Epithelial cell of prostate (primary cell): ENCODE measurements at regions not wholly inside any gene's neighbourhood (a gene's known extent, or its start where the extent isn't known, plus 50 kb on each side); places are given as distances from the start of the nearest gene placed in this dataset.
"Not testable (repeated sequence)": the region's sequence is repeated elsewhere in the genome, so short reads cannot be mapped to it uniquely, and the experiment has no call there.

Source experiments
- DNase-seq: peaks from one replicate; pipeline ENCODE4 v3.0.0-alpha.2; 2011; ENCODE audit warnings: low read depth, low spot score
- H3K27ac ChIP-seq: fragments of 450-650 bp; 2 replicates; pipeline ENCODE4 v1.5.1; 2017; ENCODE audit warnings: mild to moderate bottlenecking

DNA sequence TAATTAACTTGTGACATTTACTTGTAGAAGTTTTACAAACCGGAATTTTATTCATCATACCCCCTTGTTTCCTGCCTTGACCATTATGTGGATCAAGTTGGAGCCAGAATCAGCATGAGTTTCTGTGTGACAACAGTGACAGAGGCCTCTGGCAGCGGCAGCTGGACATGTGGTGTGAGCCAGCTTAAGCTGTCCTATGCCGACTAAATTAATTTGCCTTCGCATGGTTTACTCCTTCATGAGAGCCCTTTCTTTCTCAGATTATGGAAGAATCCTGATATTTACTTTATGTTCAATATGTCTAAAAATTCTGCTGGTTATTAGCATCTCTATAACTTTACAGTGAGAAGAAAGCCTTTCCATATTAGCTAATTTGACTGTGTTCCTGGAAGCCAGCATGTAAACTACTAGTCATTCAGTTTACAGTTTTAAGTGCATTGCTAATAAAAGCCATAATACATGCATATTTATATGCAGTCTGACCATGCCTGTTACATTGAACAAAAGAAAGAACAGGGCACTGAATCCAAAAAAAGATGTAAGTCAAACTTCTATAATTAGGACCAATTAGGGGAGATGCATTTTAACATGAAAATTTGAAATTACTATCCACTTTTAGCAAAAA lies 495.8 kb upstream of the ACVR2A start:
- no peak for DNase-seq
- H3K27ac ChIP-seq: no peak overlapping the region

DNA sequence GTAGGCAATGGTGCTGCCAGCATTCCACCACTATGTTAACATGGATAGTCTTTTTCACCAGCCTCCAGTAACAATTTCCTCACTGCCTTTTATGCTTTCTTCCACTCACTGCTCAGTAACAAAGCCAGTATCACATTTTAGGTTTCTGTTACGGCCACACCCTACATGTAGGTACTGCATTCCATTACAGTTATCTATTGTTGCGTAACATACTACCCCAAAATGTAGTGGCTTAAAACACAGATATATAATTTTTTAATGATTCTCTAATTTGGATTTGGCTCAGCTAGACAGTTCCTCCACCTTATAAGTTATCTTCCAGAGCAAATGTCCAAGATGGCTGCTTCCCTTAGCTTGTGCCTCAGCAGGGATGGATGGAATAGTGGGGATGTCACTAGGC lies 498.7 kb upstream of the ACVR2A start:
- no peak for DNase-seq
- no peak overlapping the region for H3K27ac ChIP-seq

GRCh38 chr2:147345246-147345645 lies 499.6 kb upstream of the ACVR2A start:
- peak; percentile 12 for DNase-seq
- no peak overlapping the region for H3K27ac ChIP-seq

GRCh38 chr2:147342329-147342728 lies 502.5 kb upstream of the ACVR2A start:
- H3K27ac ChIP-seq: no peak overlapping the region
- DNase-seq: no peak

- peak; percentile 3 for DNase-seq
- H3K27ac ChIP-seq: no peak overlapping the region
Measured at GRCh38 chr2:147331790-147332419, 512.9 kb upstream of the ACVR2A start.

DNA sequence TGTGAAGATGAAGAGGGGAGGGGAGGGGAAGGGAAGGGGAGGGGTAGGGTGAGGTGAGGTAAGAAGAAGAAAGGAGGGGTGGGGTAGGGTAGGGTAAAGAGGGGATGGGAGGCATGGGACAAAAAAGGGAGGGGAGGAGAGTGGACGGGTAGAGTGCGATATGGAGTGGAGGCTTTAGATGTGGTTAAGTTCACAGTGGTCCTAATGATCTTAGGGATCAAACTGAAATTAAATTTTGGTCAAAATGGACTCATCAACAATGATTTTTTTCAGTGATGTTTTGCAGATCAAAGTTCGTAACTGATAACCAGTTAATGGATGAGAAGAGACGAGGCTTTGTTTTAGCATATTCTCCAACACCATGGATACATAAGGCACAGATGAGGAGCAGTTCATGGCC lies 513.9 kb upstream of the ACVR2A start:
- no peak for DNase-seq
- H3K27ac ChIP-seq: no peak overlapping the region

GRCh38 chr2:147327613-147328012 lies 517.2 kb upstream of the ACVR2A start:
- H3K27ac ChIP-seq: no peak overlapping the region
- no peak for DNase-seq

DNA sequence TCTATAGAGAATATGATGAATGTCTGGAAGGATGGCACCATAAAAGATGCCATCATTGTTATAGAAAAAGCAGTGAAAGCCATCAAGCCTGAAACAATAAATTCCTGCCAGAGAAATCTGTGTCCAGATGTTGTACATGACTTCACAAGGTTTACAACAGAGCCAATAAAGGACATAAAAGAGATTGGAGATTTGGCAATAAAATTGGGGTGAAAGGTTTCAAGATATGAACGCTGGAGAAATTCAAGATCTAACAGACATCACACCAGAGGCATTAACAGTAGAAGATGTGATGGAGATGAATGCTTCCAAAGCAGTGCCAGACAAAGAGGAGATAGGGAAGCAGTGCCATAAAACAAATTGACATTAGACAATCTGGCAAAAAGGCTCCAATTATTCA lies 518.8 kb upstream of the ACVR2A start:
- H3K27ac ChIP-seq: no peak overlapping the region
- DNase-seq: no peak

DNA sequence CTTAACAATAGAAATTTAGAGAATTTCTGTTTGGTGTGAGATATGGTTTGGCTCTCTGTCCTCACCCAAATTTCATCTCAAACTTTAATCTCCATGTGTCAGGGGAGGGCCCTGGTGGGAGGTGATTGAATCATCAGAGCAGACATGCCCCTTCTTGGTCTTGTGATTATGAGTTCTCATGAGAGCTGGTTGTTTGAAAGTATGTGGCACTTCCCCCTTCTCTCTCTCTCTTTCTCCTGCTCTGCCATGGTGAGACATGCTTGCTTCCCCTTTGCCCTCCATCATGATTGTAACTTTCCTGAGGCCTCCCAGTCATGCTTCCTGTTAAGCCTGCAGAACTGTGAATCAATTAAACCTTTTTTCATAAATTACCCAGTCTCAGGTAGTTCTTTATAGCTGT lies 524.7 kb upstream of the ACVR2A start:
- no peak overlapping the region for H3K27ac ChIP-seq
- no peak for DNase-seq

DNA sequence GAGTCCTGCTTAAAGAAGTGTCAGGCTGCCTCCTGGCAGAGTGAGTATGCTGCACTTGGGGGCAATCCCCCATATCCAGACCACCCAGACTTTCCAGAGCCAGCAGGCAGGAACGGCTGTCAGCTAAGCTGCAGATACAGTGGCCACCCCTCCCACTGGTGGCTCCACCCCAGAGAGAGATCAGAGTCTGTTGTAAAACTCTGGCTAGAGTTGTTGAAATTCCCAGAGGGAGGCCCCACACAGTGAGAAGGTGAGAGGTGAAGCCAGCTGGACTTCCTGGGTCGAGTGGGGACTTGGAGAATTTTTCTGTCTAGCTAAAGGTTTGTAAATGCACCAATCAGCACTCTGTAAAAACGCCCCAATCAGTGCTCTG lies 533.8 kb upstream of the ACVR2A start:
- DNase-seq: no peak

DNA sequence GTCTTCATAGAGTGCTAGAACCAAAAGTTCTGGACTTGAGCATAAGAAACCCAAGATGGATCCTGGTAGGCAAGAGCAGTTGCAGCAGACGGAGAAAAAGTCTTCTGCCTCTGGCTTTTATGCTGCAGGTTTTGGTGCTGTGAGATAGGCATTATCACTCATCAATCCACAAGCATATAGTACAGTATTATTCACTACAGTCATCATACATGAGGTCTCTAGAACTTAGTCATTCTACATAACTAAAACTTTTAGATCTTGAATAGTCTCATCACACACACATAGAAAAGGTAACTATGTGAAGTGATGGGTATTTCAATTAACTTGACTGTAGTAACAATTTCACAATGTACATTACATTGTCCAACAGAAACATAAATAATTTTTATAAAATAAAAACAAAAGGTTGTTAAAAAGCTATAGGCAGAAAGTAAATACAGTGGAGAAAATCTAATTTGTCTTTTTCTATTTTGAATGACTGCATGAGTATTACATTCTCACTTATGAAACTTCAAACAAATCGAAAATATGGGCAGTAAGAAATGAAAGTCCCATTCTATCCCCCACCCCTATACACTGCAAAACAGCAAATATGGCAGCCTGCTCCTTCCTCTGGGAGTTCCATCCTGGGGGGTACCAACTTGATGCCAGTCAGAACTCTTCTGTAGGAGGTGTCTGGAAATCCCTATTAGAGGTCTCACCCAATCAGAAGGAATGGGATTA lies 534.3 kb upstream of the ACVR2A start:
- DNase-seq: no peak
- H3K27ac ChIP-seq: no peak overlapping the region

More for the DNA sequence above, 533.8 kb upstream of the ACVR2A start:
- H3K27ac ChIP-seq: no peak overlapping the region

GRCh38 chr2:147297820-147298219 lies 547.0 kb upstream of the ACVR2A start:
- DNase-seq: no peak
- H3K27ac ChIP-seq: no peak overlapping the region

- H3K27ac ChIP-seq: no peak overlapping the region
- no peak for DNase-seq
Measured at GRCh38 chr2:147294825-147295392, 549.9 kb upstream of the ACVR2A start.

GRCh38 chr2:147293991-147294824 lies 550.6 kb upstream of the ACVR2A start:
- no peak overlapping the region for H3K27ac ChIP-seq
- no peak for DNase-seq

GRCh38 chr2:147288131-147288530 lies 556.7 kb upstream of the ACVR2A start:
- H3K27ac ChIP-seq: no peak overlapping the region
- DNase-seq: no peak

DNA sequence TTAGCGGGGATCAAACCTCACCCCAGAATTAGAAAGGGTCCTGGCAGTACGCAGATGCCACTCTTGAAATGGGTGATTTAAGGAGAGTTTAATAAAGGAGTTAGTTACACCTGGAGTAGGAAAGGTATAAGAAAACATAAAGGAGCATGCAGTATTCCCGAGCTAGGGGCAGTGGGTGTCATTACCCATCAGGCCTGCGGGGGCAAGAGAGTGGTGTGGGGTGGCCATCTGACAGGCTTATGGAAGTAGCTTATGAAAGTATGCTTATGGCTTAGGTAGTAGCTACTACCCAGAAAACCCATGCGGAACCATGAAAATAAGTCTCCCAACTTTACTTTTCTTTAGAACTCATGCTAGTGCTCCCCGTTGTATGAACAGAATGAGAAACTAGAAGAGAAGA lies 568.9 kb upstream of the ACVR2A start:
- DNase-seq: no peak
- no peak overlapping the region for H3K27ac ChIP-seq

GRCh38 chr2:147273628-147274027 lies 571.2 kb upstream of the ACVR2A start:
- peak overlapping the region; percentile 35 for H3K27ac ChIP-seq

GRCh38 chr2:147273106-147273505 lies 571.7 kb upstream of the ACVR2A start:
- peak overlapping the region; percentile 35 for H3K27ac ChIP-seq
- DNase-seq: no peak

More at GRCh38 chr2:147273628-147274027, 571.2 kb upstream of the ACVR2A start:
- DNase-seq: no peak

DNA sequence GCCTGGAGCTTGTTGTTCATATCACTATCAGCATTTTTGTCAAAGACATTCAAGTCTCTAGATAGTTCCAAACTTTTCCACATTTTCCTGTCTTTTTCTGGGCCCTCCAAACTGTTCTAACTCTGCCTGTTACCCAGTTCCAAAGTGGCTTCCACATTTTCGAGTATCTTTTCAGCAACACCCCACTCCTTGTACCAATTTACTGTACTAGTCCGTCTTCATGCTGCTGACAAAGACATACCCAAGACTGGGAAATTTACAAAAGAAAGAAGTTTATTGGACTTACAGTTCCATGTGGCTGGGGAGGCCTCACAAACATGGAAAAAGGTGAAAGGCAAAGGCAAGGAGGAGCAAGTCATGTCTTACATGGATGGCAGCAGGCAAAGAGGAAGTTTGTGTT lies 575.2 kb upstream of the ACVR2A start:
- H3K27ac ChIP-seq, DNase-seq: not testable (repeated sequence)

- no peak overlapping the region for H3K27ac ChIP-seq
- no peak for DNase-seq
Measured at GRCh38 chr2:147260241-147260640, 584.6 kb upstream of the ACVR2A start.
